HCT116 (cell line): ENCODE measurements at regions not wholly inside any gene's neighbourhood (a gene's known extent, or its start where the extent isn't known, plus 50 kb on each side); places are given as distances from the start of the nearest gene placed in this dataset.

Experiments used
- ATAC-seq: fragments of 200-7000 bp; cut with Tn5 transposase; 2 replicates; pipeline ENCODE4 v1.9.1; 2020; ENCODE audit warnings: mild to moderate bottlenecking, moderate library complexity
- BruUV-seq: library from RNA; stranded (reverse); fragments of 400-500 nt; replicated peaks from 2 replicates; lab custom pipeline; 2021; lab: Mats Ljungman, UMichigan
- CTCF ChIA-PET: fragments of 300-600 bp; sonication (Branson Sonifier 250); formaldehyde crosslinking; loops from one replicate; lab custom pipeline; 2021; ENCODE audit warnings: antibody characterized with exemption; lab: Charles Lee
- POLR2A ChIA-PET: fragments of 300-600, 350-600 bp; sonication (Branson Sonifier 250); formaldehyde crosslinking; loops from one replicate; lab custom pipeline; 2021; ENCODE audit warnings: antibody characterized with exemption; lab: Charles Lee
- RAD21 ChIA-PET, 2 experiments: fragments of 300-600 bp; sonication (Branson Sonifier 250); formaldehyde crosslinking; loops; one replicate each; lab custom pipeline; 2023; ENCODE audit warnings: low total read pairs in 2 of 2; ENCODE audit not compliant: uncharacterized antibody in 2 of 2, unreplicated experiment in 2 of 2, low non-redundant PET in 1 of 2; lab: Charles Lee
- DNase-seq: peaks from one replicate; pipeline ENCODE4 v3.0.0-alpha.2; 2010; ENCODE audit warnings: low read depth, low spot score
- H2AFZ ChIP-seq: fragments of 200-600 bp; shearing (Covaris generic), sonication (generic); 2 replicates; pipeline ENCODE4 v1.6.1; 2017; ENCODE audit warnings: low read depth, mixed run types, mixed read lengths, antibody characterized with exemption, low read length; ENCODE audit not compliant: poor library complexity, severe bottlenecking
- H3K27ac ChIP-seq: 2 replicates; pipeline ENCODE4 v1.5.1; 2012; ENCODE audit warnings: low read depth, low read length
- H3K27me3 ChIP-seq: fragments of 200-600 bp; sonication (generic); 2 replicates; pipeline ENCODE4 v1.6.1; 2016; ENCODE audit warnings: mixed run types, low read length, mixed read lengths; ENCODE audit not compliant: insufficient read depth
- H3K36me3 ChIP-seq, 2 experiments: fragments of 200-500 bp in 1 of 2; fragments of 200-600 bp in 1 of 2; sonication (Bioruptor generic) in 1 of 2; sonication (generic) in 1 of 2; 2 replicates each; pipeline versions ENCODE4 v1.5.1 to v1.6.1; 2014 to 2016; ENCODE audit warnings: low read length in 2 of 2, inconsistent platforms in 1 of 2, mixed read lengths in 1 of 2, mixed run types in 1 of 2; ENCODE audit not compliant: insufficient read depth in 2 of 2, control insufficient read depth in 1 of 2
- H3K4me1 ChIP-seq, 2 experiments: fragments of 200-600 bp in 1 of 2; sonication (generic) in 1 of 2; 2 replicates each; pipeline versions ENCODE4 v1.5.1 to v1.6.1; 2012 to 2017; ENCODE audit warnings: low read length in 2 of 2, inconsistent platforms in 1 of 2, mild to moderate bottlenecking in 1 of 2, mixed read lengths in 1 of 2, mixed run types in 1 of 2, moderate library complexity in 1 of 2; ENCODE audit not compliant: insufficient read depth in 2 of 2, control insufficient read depth in 1 of 2
- H3K4me2 ChIP-seq: fragments of 200-600 bp; sonication (generic); 2 replicates; pipeline ENCODE4 v1.6.1; 2017; ENCODE audit warnings: mixed run types, low read length, mixed read lengths
- H3K4me3 ChIP-seq, 2 experiments: fragments of 200-600 bp in 1 of 2; sonication (generic) in 1 of 2; replicated peaks in 1 of 2; 2 replicates each; pipeline ENCODE4 v1.5.1; 2011 to 2016; ENCODE audit warnings: low read length in 2 of 2, control low read depth in 1 of 2, low read depth in 1 of 2, mild to moderate bottlenecking in 1 of 2, mixed read lengths in 1 of 2, mixed run types in 1 of 2
- H3K79me2 ChIP-seq: fragments of 200-600 bp; sonication (generic); 2 replicates; pipeline ENCODE4 v1.6.1; 2017; ENCODE audit warnings: mild to moderate bottlenecking, mixed run types, low read length, moderate library complexity, mixed read lengths; ENCODE audit not compliant: insufficient read depth
- H3K9ac ChIP-seq: fragments of 200-600 bp; sonication (generic); 2 replicates; pipeline ENCODE4 v1.6.1; 2016; ENCODE audit warnings: low read length, mixed read lengths
- H3K9me2 ChIP-seq: fragments of 200-600 bp; sonication (generic), shearing (Covaris generic); 2 replicates; pipeline ENCODE4 v1.6.1; 2017; ENCODE audit warnings: mixed run types, mild to moderate bottlenecking, moderate library complexity; ENCODE audit not compliant: insufficient read depth
- H3K9me3 ChIP-seq, 2 experiments: fragments of 200-500 bp in 1 of 2; fragments of 200-600 bp in 1 of 2; sonication (Bioruptor generic) in 1 of 2; sonication (generic) in 1 of 2; 2 replicates each; pipeline ENCODE4 v1.6.1; 2014 to 2017; ENCODE audit warnings: low read length in 2 of 2, mixed read lengths in 2 of 2, inconsistent platforms in 1 of 2, low read depth in 1 of 2, mild to moderate bottlenecking in 1 of 2, mixed run types in 1 of 2, moderate library complexity in 1 of 2; ENCODE audit not compliant: control insufficient read depth in 1 of 2, insufficient read depth in 1 of 2
- H4K20me1 ChIP-seq: fragments of 200-600 bp; sonication (generic), shearing (Covaris generic); 2 replicates; pipeline ENCODE4 v1.6.1; 2017; ENCODE audit warnings: mixed run types, mild to moderate bottlenecking, moderate library complexity; ENCODE audit not compliant: insufficient read depth
- EZH2phosphoT487 ChIP-seq: fragments of 200-600 bp; IDR thresholded peaks from 2 replicates; pipeline ENCODE4 v1.6.1; 2018; ENCODE audit warnings: antibody characterized with exemption, borderline replicate concordance
- FOSL1 ChIP-seq: IDR thresholded peaks from 2 replicates; pipeline ENCODE4 v1.6.1; 2012; ENCODE audit warnings: low read depth
- JUND ChIP-seq: IDR thresholded peaks from 2 replicates; pipeline ENCODE4 v1.6.1; 2012
- SP1 ChIP-seq: IDR thresholded peaks from 2 replicates; pipeline ENCODE4 v1.6.1; 2012; ENCODE audit warnings: low read depth
- YY1 ChIP-seq: IDR thresholded peaks from 2 replicates; pipeline ENCODE4 v1.6.1; 2011; ENCODE audit warnings: low read length, low read depth, moderate library complexity, mild to moderate bottlenecking; ENCODE audit not compliant: insufficient replicate concordance; ENCODE audit errors: extremely low read depth
- ZFX ChIP-seq: fragments of 450-650 bp; IDR thresholded peaks from 2 replicates; pipeline ENCODE4 v1.6.1; 2017
- ZNF274 ChIP-seq: fragments of 200-500 bp; sonication (Bioruptor generic); IDR thresholded peaks from 2 replicates; pipeline ENCODE4 v1.6.1; 2014; ENCODE audit warnings: mild to moderate bottlenecking, low read depth, low read length, inconsistent platforms
- intact Hi-C: fragments of 100-400 bp; cut with micrococcal nuclease; formaldehyde crosslinking; loops from 2 replicates; pipeline ENCODE4 v1.10.0; 2022
- TF ChIP-seq, protein P1 (sequence below): IDR thresholded peaks from 2 replicates; pipeline ENCODE4 v1.6.1; 2012
- TF ChIP-seq, protein P2 (sequence below), 3 experiments: fragments of 200-600 bp in 1 of 3; sonication (generic) in 1 of 3; IDR thresholded peaks in 2 of 3; conservative IDR thresholded peaks in 1 of 3; 2 replicates each; pipeline ENCODE4 v1.5.1; 2012 to 2017; ENCODE audit warnings: low read depth in 2 of 3, low read length in 2 of 3, antibody characterized with exemption in 1 of 3, borderline replicate concordance in 1 of 3, control low read depth in 1 of 3, mild to moderate bottlenecking in 1 of 3, mixed read lengths in 1 of 3, mixed run types in 1 of 3, moderate library complexity in 1 of 3; ENCODE audit not compliant: insufficient read depth in 1 of 3
- TF ChIP-seq, protein P3 (sequence below): IDR thresholded peaks from 2 replicates; pipeline ENCODE4 v1.6.1; 2011; ENCODE audit warnings: mild to moderate bottlenecking, low read length, moderate library complexity; ENCODE audit not compliant: insufficient replicate concordance; ENCODE audit errors: extremely low read depth

DNA sequence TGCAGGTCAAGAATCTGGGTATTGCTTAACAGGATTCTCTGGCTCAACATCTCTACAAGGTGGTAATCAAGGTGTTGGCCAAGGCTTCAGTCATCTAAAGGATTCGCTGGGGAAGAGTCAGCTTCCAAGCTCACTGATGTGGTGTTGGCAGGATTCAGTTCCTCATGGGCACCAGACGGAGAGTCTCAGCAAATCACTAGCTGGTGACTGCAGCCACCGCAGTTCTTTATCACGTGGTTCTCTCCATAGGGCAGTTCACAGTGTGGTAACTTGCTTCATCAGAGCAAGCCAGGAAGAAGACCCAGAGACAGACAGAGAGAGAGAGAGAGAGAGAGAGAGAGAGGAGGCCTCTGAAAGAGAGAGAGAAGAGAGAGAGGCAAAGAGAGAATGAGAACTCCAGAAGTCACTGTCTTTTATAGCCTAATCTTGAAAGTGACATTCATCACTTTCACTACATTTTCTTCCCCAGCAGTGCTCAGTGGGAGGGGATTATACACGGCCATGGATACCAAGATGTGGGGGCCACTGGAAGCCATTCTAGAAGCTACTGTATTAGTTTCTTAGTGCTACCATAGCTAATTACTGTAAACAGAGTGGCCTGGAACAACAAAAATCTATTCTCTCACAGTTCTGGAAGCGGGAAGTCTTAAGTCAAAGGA lies 109.2 kb upstream of the SMIM23 start:
- H3K4me1 ChIP-seq, result no peaks in the 10 kb centered on the region
- TF ChIP-seq EZH2phosphoT487 (no peak), ZFX (no peak), SP1 (no peak), JUND (no peak), FOSL1 (no peak), ZNF274 (no peak), YY1 (no peak)
- TF ChIP-seq, protein P1, sequence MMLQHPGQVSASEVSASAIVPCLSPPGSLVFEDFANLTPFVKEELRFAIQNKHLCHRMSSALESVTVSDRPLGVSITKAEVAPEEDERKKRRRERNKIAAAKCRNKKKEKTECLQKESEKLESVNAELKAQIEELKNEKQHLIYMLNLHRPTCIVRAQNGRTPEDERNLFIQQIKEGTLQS, result no peak
- TF ChIP-seq, protein P2, sequence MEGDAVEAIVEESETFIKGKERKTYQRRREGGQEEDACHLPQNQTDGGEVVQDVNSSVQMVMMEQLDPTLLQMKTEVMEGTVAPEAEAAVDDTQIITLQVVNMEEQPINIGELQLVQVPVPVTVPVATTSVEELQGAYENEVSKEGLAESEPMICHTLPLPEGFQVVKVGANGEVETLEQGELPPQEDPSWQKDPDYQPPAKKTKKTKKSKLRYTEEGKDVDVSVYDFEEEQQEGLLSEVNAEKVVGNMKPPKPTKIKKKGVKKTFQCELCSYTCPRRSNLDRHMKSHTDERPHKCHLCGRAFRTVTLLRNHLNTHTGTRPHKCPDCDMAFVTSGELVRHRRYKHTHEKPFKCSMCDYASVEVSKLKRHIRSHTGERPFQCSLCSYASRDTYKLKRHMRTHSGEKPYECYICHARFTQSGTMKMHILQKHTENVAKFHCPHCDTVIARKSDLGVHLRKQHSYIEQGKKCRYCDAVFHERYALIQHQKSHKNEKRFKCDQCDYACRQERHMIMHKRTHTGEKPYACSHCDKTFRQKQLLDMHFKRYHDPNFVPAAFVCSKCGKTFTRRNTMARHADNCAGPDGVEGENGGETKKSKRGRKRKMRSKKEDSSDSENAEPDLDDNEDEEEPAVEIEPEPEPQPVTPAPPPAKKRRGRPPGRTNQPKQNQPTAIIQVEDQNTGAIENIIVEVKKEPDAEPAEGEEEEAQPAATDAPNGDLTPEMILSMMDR (IDR thresholded peaks at IDR 0.05 in 2 of 3, conservative IDR thresholded peaks at IDR 0.05 in 1 of 3; ENCODE audit: borderline replicate concordance in 1 of 3, insufficient read depth in 1 of 3, low read depth in 2 of 3, low read length in 2 of 3), result no peak
- TF ChIP-seq, protein P3, sequence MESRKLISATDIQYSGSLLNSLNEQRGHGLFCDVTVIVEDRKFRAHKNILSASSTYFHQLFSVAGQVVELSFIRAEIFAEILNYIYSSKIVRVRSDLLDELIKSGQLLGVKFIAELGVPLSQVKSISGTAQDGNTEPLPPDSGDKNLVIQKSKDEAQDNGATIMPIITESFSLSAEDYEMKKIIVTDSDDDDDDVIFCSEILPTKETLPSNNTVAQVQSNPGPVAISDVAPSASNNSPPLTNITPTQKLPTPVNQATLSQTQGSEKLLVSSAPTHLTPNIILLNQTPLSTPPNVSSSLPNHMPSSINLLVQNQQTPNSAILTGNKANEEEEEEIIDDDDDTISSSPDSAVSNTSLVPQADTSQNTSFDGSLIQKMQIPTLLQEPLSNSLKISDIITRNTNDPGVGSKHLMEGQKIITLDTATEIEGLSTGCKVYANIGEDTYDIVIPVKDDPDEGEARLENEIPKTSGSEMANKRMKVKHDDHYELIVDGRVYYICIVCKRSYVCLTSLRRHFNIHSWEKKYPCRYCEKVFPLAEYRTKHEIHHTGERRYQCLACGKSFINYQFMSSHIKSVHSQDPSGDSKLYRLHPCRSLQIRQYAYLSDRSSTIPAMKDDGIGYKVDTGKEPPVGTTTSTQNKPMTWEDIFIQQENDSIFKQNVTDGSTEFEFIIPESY, result no peak
- RAD21 ChIA-PET, result no interaction called here
- H3K9me2 ChIP-seq, result no peaks in the 10 kb centered on the region
- DNase-seq (no peak), ATAC-seq (no peak)
- intact Hi-C loops, result no loop called here
- no peaks in the 10 kb centered on the region for H3K36me3 ChIP-seq
- H2AFZ ChIP-seq, result no peak overlapping the region
- H3K9ac ChIP-seq, result no peak overlapping the region
- no peak overlapping the region for H3K27ac ChIP-seq
- no peaks in the 10 kb centered on the region for H4K20me1 ChIP-seq
- no peaks in the 10 kb centered on the region for H3K9me3 ChIP-seq
- H3K27me3 ChIP-seq, result peaks cover 19% of the 10 kb centered on the region; the same call in 1 of the 2 replicates
- BruUV-seq, result no TSS peak
- CTCF ChIA-PET, result no interaction called here
- H3K4me3 ChIP-seq, result no peak overlapping the region
- POLR2A ChIA-PET, result no interaction called here
- no peaks in the 10 kb centered on the region for H3K79me2 ChIP-seq
- H3K4me2 ChIP-seq, result no peak overlapping the region
